HG03571 (cell line): ENCODE measurements at regions not wholly inside any gene's neighbourhood (a gene's known extent, or its start where the extent isn't known, plus 50 kb on each side); places are given as distances from the start of the nearest gene placed in this dataset.

Source experiments
- ATAC-seq: cut with Tn5 transposase; IDR thresholded peaks from one replicate; pipeline ENCODE4 v1.9.1; 2021; ENCODE audit not compliant: unreplicated experiment

DNA sequence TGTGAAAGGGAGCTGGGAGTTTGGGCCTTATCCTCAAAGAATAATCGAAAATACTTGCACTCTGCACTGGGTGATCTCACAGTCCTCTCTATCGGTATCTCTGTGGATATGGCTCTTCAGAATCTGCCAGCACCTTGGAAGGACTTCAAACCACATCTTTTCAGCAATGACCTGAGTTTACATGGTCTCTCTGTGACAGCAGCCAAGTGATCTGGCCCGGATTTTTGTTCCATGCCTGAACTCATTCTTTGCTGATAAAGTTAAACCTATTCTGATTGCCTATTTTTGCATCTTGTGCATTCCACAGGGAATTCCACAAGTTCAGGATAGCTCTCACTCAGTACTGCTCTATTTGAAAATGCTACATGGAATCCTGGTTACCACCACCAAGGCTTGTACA, 98.9 kb downstream of the HDGFL1 start:
- ATAC-seq, result no peak

DNA sequence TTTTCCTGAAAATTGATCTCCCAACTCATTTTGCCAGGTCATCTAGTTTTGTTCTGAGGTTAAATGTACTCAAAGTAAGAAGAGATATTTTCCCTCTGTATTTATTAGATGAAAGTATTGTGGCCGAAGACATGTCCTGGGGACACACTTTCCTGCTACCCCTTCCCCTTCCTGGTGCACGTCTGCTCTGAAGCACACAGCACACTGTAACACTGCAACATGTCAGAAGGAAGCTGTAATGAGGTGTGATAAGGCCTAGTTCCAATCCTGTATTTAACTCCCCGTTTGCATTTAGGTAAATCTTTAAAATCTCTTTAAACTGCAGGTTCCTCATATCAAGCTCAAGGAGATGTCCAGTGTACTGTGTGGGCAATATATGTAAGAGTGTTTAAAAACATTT, 99.4 kb downstream of the HDGFL1 start:
- no peak for ATAC-seq

GRCh38 chr6:22670605-22671004, 101.2 kb downstream of the HDGFL1 start:
- ATAC-seq, result no peak

DNA sequence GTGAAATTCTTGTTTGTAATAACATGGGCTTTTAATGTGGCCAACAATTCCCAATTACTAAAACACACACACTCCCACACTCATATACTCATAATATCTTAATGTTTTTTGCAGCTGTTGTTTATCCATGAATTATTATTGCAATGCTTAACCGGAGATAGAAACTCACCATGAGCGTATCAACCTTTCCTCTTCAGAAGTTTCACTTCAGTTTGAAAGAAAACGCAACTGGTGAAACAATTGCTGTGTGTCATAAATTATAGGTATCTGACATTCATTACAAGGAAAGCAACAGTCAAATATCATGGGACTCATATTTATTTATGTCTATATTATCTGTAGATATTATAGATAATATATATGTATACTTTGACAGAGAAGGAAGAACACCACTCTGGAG, 104.1 kb downstream of the HDGFL1 start:
- ATAC-seq, result no peak

GRCh38 chr6:22680950-22681349, 111.6 kb downstream of the HDGFL1 start:
- no peak for ATAC-seq

DNA sequence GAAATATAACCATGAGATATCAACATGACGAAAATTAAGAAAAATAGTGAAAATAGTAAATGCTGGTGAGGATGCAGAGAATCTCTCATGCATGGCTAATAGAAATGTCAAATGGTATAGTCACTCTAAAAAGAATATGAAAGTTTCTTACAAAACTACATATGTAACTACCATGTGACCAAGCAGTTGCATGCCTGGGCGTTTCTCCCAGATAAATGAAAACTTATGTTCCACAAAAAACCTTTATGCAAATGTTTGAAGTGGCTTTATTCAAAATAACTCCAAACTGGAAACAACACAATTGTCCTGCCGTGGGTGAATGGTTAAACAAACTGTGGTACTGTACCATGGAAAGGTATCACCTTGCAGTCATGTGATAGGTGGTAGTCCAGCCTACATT, 112.4 kb downstream of the HDGFL1 start:
- ATAC-seq, result no peak

GRCh38 chr6:22682979-22683378, 113.6 kb downstream of the HDGFL1 start:
- no peak for ATAC-seq

DNA sequence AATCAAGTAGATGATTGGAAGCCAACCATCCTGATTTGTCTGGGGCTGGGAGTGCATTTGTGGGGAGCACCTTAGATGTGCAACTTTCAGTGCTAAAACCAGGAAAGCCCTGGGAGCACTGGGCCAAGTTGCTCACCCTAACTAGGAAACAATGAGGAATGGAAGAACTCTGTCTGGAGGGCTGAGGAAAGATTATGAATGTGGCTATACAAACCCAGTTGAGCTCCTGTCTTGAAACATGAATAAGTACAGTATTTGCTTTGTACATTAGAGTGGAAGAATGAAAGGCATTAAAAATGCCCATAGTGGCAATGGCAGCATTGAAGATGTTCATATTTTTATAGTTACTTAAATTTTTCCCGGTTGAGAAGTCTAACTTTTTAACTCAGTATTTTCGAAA, 121.1 kb downstream of the HDGFL1 start:
- no peak for ATAC-seq

GRCh38 chr6:22694092-22694724, 124.8 kb downstream of the HDGFL1 start:
- ATAC-seq, result no peak

DNA sequence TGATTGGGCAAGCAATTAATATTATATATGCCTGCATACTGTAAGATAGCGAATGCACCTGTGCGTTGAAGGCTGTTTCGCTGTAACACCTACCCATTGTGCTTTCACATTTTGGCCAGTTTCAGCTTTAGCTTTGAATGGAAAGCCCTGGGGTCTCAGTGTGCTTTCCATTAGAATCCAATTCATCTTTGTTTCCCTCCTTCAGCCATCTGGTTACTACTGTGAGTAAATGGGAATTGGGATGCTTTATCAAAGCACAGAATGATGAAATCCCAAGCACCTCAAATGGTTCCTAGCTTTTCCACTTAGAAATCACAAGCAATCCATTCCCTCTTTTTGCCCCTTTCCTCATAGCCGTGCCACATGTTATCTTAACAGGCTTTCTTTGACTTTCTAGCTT, 127.1 kb downstream of the HDGFL1 start:
- no peak for ATAC-seq

- ATAC-seq, result no peak
Measured at GRCh38 chr6:22697306-22697705, 127.9 kb downstream of the HDGFL1 start.

- ATAC-seq, result no peak
Measured at GRCh38 chr6:22699151-22699550, 129.8 kb downstream of the HDGFL1 start.

DNA sequence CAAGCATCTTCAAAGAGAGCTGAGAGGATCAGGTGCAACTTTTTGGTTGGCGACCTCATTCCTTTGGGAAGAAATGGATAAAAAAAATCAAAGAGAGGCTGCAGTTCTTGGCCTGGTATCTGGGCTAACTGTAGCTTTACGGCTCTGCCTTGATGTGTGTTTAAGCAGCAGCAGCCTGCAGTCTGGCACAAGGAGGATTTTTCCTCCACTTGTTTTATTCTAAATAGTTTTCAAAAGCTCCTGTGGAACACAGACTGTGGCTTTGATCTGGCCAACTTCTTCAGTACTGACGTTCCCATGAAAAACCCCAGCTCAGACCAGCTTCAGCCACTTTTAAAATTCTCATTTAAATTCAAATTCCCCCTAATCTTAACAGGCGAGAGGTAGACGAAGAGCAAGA, 137.3 kb downstream of the HDGFL1 start:
- ATAC-seq, result no peak

- ATAC-seq, result no peak
Measured at GRCh38 chr6:22708469-22708868, 139.1 kb downstream of the HDGFL1 start.

GRCh38 chr6:22709803-22710202, 140.4 kb downstream of the HDGFL1 start:
- ATAC-seq, result no peak

- ATAC-seq, result no peak
Measured at GRCh38 chr6:22716721-22717120, 147.4 kb downstream of the HDGFL1 start.

GRCh38 chr6:22717915-22718314, 148.5 kb downstream of the HDGFL1 start:
- ATAC-seq, result no peak

DNA sequence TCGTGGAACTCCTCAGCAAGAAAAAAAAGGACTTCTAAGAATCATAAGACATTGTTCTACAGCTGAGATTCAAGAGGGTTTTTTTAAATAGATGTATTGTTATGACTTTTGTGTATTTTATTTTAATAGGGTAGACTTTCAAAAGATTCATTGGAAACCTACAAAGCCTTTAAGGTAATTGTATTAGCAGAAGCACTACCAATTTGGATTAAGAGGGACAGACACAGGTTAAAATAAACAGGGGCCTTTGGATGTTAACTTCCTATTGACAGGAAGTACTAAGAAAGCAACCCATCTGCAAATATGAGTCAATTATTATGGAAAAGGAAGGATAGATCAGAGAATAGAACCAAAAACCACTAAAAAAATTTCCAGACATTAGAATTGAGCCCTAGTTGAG, 153.5 kb downstream of the HDGFL1 start:
- no peak for ATAC-seq

- no peak for ATAC-seq
Measured at GRCh38 chr6:22726966-22727365, 157.6 kb downstream of the HDGFL1 start.

- ATAC-seq, result no peak
Measured at GRCh38 chr6:22727710-22728109, 158.3 kb downstream of the HDGFL1 start.

- no peak for ATAC-seq
Measured at GRCh38 chr6:22732176-22732970, 163.0 kb downstream of the HDGFL1 start.

DNA sequence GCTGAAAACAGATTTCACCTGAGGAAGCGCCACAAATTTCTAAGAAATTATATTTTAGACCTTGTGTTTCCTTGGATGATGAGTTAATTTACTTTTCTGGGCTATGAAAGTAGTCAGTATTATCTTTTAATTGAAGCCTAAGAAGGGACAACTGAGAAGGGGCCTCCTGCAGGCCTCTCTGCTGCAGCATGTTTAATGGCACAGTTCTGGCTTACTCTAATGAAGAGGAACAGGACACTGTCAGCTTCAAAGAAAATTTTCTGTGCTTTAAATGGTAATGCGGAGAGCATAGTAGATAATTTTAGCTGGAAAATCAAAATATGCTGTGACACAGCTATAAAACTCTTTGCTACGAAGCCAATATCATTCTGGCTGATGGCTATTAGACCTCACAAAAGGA, 167.4 kb downstream of the HDGFL1 start:
- ATAC-seq, result no peak

DNA sequence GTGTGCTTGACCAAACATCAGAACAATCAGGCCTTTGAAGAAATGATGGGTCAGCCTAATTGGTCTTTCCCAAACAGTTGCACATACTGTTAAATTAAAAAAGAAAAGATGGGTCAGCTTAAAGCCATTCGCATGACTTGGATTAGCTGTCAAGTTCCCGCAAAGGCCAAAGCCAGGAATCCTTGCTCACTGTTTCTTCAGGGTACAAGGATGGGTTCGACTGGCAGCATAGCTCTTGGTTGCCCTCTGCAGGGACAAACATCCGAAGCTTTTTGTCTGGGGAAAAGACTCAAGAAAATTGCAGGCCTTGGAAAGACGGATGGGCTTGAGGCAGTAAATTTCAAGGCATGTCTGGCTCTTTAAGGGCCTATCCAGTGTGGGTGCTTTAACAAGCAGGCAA, 168.0 kb downstream of the HDGFL1 start:
- ATAC-seq, result no peak
